H1 (cell line): ENCODE measurements at regions not wholly inside any gene's neighbourhood (a gene's known extent, or its start where the extent isn't known, plus 50 kb on each side); places are given as distances from the start of the nearest gene placed in this dataset.

ENCODE experiments used
- ASH2L ChIP-seq: fragments of 200-600, 300-600 bp; sonication (generic); IDR thresholded peaks from one replicate; pipeline ENCODE4 v1.7.1; 2017; ENCODE audit warnings: low read length
- CEBPB ChIP-seq: IDR thresholded peaks from 2 replicates; pipeline ENCODE4 v1.6.1; 2012; ENCODE audit warnings: low read depth, low read length
- CTCF ChIP-seq, 3 experiments: IDR thresholded peaks; 1 replicate in 2 of 3; 2 replicates in 1 of 3; pipeline versions ENCODE4 v1.5.1 to v1.6.1; 2011; ENCODE audit warnings: low read length in 3 of 3, mild to moderate bottlenecking in 3 of 3, inconsistent platforms in 2 of 3, low read depth in 1 of 3, moderate library complexity in 1 of 3; ENCODE audit not compliant: insufficient read depth in 1 of 3; ENCODE audit errors: control extremely low read depth in 1 of 3
- EP300 ChIP-seq, 2 experiments: IDR thresholded peaks; 1 replicate in 1 of 2; 2 replicates in 1 of 2; pipeline ENCODE4 v1.6.1; 2011 to 2012; ENCODE audit warnings: low read depth in 2 of 2, low read length in 2 of 2, mild to moderate bottlenecking in 2 of 2, borderline replicate concordance in 1 of 2, inconsistent platforms in 1 of 2, moderate library complexity in 1 of 2
- EZH2 ChIP-seq: fragments of 200-600 bp; sonication (generic); IDR thresholded peaks from 2 replicates; pipeline ENCODE4 v1.7.1; 2012; ENCODE audit warnings: low read depth, mild to moderate bottlenecking, moderate library complexity, low read length, inconsistent platforms; ENCODE audit not compliant: severe bottlenecking
- HDAC6 ChIP-seq: IDR thresholded peaks from one replicate; pipeline ENCODE4 v1.7.1; 2012; ENCODE audit warnings: low read depth, mild to moderate bottlenecking, inconsistent platforms, low read length, moderate library complexity
- JUND ChIP-seq: IDR thresholded peaks from 2 replicates; pipeline ENCODE4 v1.6.1; 2011; ENCODE audit warnings: mild to moderate bottlenecking, improper control_type of control experiment, low read length
- POLR2A ChIP-seq, 2 experiments: IDR thresholded peaks; 1 replicate in 1 of 2; 2 replicates in 1 of 2; pipeline ENCODE4 v1.6.1; 2011; ENCODE audit warnings: low read depth in 2 of 2, low read length in 2 of 2, mild to moderate bottlenecking in 2 of 2; ENCODE audit errors: control extremely low read depth in 1 of 2
- POLR2AphosphoS5 ChIP-seq: IDR thresholded peaks from 2 replicates; pipeline ENCODE4 v1.6.1; 2011; ENCODE audit warnings: low read depth, low read length
- SIN3A ChIP-seq, 2 experiments: IDR thresholded peaks in 1 of 2; conservative IDR thresholded peaks in 1 of 2; 2 replicates each; pipeline ENCODE4 v1.6.1; 2011 to 2012; ENCODE audit warnings: low read length in 2 of 2, improper control_type of control experiment in 1 of 2, low read depth in 1 of 2, mild to moderate bottlenecking in 1 of 2
- TAF1 ChIP-seq: IDR thresholded peaks from 2 replicates; pipeline ENCODE4 v1.6.1; 2011; ENCODE audit warnings: mild to moderate bottlenecking, low read depth, low read length
- YY1 ChIP-seq: IDR thresholded peaks from 2 replicates; pipeline ENCODE4 v1.6.1; 2011; ENCODE audit warnings: low read depth, mild to moderate bottlenecking, low read length
- TF ChIP-seq, protein P1 (sequence below): IDR thresholded peaks from 2 replicates; pipeline ENCODE4 v1.6.1; 2011; ENCODE audit warnings: low read length, improper control_type of control experiment

DNA sequence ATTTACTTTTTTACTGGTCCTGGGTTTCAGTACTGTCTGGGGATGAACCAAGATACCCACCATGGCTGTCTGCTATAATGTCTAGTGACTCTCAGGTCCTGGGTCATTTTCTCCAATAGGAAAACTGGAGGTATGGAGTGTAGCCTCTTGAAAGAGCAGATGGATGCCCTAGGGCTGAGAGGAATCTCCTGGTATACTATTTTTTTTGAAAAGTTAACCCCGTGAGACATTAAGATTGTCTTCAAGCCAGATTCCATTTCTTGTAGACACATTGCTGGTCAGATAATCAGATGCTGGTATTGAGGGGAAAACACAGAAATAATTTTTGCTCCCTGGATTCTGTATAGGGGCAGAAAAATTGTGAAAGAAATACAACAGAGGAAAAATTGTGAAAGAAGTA lies 97.3 kb downstream of the ZNF680 start:
- TF ChIP-seq TAF1 (no peak), CTCF (IDR thresholded peaks at IDR 0.05; ENCODE audit: control extremely low read depth in 1 of 3, insufficient read depth in 1 of 3, low read depth in 1 of 3, low read length in 3 of 3) (no peak), POLR2A (IDR thresholded peaks at IDR 0.05; ENCODE audit: control extremely low read depth in 1 of 2, low read depth in 2 of 2, low read length in 2 of 2) (no peak), CEBPB (no peak), ASH2L (no peak), YY1 (no peak), JUND (no peak), POLR2AphosphoS5 (no peak), HDAC6 (no peak), EP300 (IDR thresholded peaks at IDR 0.05; ENCODE audit: borderline replicate concordance in 1 of 2, low read depth in 2 of 2, low read length in 2 of 2) (no peak), EZH2 (no peak), SIN3A (conservative IDR thresholded peaks at IDR 0.05 in 1 of 2, IDR thresholded peaks at IDR 0.05 in 1 of 2; ENCODE audit: low read depth in 1 of 2, low read length in 2 of 2) (no peak)
- TF ChIP-seq, protein P1, sequence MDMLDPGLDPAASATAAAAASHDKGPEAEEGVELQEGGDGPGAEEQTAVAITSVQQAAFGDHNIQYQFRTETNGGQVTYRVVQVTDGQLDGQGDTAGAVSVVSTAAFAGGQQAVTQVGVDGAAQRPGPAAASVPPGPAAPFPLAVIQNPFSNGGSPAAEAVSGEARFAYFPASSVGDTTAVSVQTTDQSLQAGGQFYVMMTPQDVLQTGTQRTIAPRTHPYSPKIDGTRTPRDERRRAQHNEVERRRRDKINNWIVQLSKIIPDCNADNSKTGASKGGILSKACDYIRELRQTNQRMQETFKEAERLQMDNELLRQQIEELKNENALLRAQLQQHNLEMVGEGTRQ, result no peak
